Activated naive CD4-positive, alpha-beta T cell treated with anti-CD3 and anti-CD28 coated beads for 36 hours (primary cell): ENCODE measurements at regions not wholly inside any gene's neighbourhood (a gene's known extent, or its start where the extent isn't known, plus 50 kb on each side); places are given as distances from the start of the nearest gene placed in this dataset.

Source experiments
- CTCF ChIA-PET: fragments of 350-600 bp; sonication (Branson Sonifier 250); formaldehyde crosslinking; loops from one replicate; lab custom pipeline; 2021; ENCODE audit warnings: antibody characterized with exemption; lab: Charles Lee
- DNase-seq: peaks from one replicate; pipeline ENCODE4 v3.0.0-alpha.2; 2020
- H3K27ac Mint-ChIP-seq: one replicate; pipeline ENCODE4 v1.8.0; 2021; ENCODE audit warnings: mild to moderate bottlenecking, mixed read lengths
- H3K27me3 Mint-ChIP-seq: one replicate; pipeline ENCODE4 v1.8.0; 2021; ENCODE audit warnings: low read depth, mixed read lengths
- H3K36me3 Mint-ChIP-seq: one replicate; pipeline ENCODE4 v1.8.0; 2021; ENCODE audit warnings: low read depth, mixed read lengths
- H3K4me1 Mint-ChIP-seq: one replicate; pipeline ENCODE4 v1.8.0; 2021; ENCODE audit warnings: low read depth, mixed read lengths
- H3K4me3 Mint-ChIP-seq: one replicate; pipeline ENCODE4 v1.8.0; 2021; ENCODE audit warnings: mild to moderate bottlenecking, moderate library complexity, mixed read lengths
- H3K9me3 Mint-ChIP-seq: one replicate; pipeline ENCODE4 v1.8.0; 2021; ENCODE audit warnings: mixed read lengths
- intact Hi-C: fragments of 100-400 bp; cut with micrococcal nuclease; formaldehyde crosslinking; loops from one replicate; pipeline ENCODE4 v1.15.1; 2023

DNA sequence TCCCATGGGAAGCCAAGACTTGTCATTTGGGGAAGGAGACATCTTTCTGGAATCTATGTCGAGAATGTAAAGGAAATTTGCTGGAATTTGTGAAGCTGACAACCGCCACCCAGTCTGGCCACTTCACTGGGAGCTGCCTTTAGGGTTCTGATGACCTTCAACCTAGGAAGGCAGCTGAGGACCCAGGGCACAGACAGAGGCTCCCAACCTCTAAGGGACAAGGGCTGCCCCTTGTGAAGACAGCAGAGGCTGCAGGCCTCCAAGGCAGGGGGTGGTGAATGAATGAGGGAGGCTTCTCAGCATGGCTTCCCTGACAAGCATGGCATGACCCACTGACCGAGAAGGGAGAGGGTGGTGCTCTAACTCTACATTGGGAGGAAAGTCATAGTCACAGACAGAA lies 128.9 kb upstream of the ASB18 start:
- DNase-seq = no peak
- H3K4me3 Mint-ChIP-seq = no peak overlapping the region
- H3K27me3 Mint-ChIP-seq = no peaks in the 10 kb centered on the region
- H3K36me3 Mint-ChIP-seq = no peaks in the 10 kb centered on the region
- CTCF ChIA-PET = no interaction called here
- intact Hi-C loops = no loop called here
- H3K9me3 Mint-ChIP-seq = no peaks in the 10 kb centered on the region
- H3K4me1 Mint-ChIP-seq = no peaks in the 10 kb centered on the region
- H3K27ac Mint-ChIP-seq = no peak overlapping the region

DNA sequence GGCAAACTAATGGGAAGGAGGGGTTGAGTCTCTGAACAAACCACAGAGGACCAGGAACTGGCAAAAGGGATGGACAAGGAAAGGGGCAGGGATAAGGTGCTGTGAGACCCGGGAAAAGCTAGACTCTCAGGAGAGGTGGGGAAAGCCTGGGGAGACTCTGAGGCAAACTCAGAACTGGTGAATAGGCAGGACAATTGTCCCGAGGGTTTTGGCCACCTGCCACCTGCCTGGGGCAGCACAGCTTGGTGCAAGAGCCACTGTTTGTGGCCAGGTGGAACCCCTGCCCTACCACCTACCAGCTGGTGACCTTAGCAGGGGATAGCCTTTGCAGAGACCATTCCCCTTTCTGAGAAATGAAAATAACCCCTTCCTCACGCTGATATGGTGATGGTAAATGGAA lies 129.4 kb upstream of the ASB18 start:
- H3K4me3 Mint-ChIP-seq = no peak overlapping the region
- no peak for DNase-seq
- H3K27me3 Mint-ChIP-seq = no peaks in the 10 kb centered on the region
- CTCF ChIA-PET = no interaction called here
- intact Hi-C loops = no loop called here
- H3K9me3 Mint-ChIP-seq = no peaks in the 10 kb centered on the region
- no peak overlapping the region for H3K27ac Mint-ChIP-seq
- no peaks in the 10 kb centered on the region for H3K36me3 Mint-ChIP-seq
- H3K4me1 Mint-ChIP-seq = no peaks in the 10 kb centered on the region

DNA sequence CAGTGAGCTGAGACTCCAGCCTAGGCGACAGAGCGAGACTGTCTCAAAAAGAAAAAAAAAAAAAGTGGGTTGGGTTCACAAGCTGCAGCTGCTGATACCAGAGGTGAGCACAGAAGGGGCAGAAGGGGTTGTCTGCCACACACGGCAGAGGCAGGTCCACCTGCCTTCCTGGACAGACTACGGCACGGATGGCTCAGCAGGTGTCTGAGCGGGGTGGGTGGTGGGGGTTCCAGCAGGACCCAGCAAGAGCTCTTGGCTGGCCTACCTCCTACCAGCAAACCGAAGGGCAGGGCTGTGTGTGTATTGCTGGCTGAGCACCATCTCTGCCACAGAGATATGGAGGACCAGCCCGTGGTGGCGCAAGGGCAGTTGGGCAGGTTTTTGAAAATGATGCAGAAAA lies 130.4 kb upstream of the ASB18 start:
- Mint-ChIP-seq H3K4me1 (no peaks in the 10 kb centered on the region), H3K4me3 (no peak overlapping the region), H3K27ac (no peak overlapping the region), H3K9me3 (no peaks in the 10 kb centered on the region), H3K36me3 (no peaks in the 10 kb centered on the region), H3K27me3 (no peaks in the 10 kb centered on the region)
- DNase-seq = no peak
- CTCF ChIA-PET = no interaction called here
- intact Hi-C loops = no loop called here

DNA sequence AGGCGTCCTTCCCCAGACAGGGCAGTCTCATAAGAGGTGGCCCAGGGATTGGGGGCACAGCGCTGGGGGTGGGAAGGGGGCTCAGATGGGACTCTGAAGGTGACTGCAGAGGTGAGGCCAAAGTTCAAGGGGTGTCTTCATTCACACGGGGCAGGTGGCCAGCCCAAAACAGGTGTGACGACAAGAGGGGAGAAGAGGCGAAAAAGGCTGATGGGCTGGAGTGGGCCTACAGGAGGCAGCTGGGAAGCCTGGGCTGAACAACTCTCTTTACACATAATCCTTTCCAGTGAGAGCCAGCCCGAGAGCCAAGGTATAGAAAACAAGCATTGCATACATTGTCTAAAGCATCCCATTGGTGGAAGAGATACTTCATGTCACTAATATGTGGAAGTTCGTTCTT lies 130.9 kb upstream of the ASB18 start:
- CTCF ChIA-PET = no interaction called here
- intact Hi-C loops = no loop called here
- H3K9me3 Mint-ChIP-seq = no peaks in the 10 kb centered on the region
- H3K4me3 Mint-ChIP-seq = no peak overlapping the region
- H3K36me3 Mint-ChIP-seq = no peaks in the 10 kb centered on the region
- H3K27ac Mint-ChIP-seq = no peak overlapping the region
- no peaks in the 10 kb centered on the region for H3K4me1 Mint-ChIP-seq
- DNase-seq = no peak
- no peaks in the 10 kb centered on the region for H3K27me3 Mint-ChIP-seq

DNA sequence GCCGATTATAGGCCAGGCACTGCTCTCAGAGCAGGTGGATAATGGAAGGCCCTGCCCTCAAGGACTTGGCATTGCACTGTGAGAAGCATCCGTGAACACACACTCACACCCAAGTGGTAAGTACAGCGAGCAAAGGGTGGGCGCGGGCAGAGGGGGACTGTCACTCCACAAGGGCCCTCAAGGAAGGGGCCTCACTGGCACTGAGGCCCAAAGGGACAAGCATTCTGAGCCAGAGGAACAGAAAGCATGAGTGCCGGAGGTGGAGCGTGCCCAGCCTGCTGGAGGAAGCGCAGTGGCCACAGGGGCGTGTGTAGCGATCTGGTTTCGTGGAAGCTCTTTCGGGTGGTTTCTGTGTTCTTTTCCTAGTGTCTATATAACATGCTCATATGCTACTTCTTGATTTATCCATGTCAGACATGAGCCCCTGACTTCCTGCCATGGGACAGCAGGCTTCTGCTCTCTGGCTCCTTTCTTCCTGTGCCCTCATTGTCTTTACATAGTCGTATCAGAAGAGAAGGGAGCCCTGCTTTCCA lies 132.7 kb upstream of the ASB18 start:
- Mint-ChIP-seq H3K4me3 (no peak overlapping the region), H3K27me3 (no peaks in the 10 kb centered on the region), H3K4me1 (no peaks in the 10 kb centered on the region), H3K9me3 (no peaks in the 10 kb centered on the region), H3K36me3 (no peaks in the 10 kb centered on the region), H3K27ac (no peak overlapping the region)
- intact Hi-C loops = no loop called here
- CTCF ChIA-PET = no interaction called here
- DNase-seq = no peak

DNA sequence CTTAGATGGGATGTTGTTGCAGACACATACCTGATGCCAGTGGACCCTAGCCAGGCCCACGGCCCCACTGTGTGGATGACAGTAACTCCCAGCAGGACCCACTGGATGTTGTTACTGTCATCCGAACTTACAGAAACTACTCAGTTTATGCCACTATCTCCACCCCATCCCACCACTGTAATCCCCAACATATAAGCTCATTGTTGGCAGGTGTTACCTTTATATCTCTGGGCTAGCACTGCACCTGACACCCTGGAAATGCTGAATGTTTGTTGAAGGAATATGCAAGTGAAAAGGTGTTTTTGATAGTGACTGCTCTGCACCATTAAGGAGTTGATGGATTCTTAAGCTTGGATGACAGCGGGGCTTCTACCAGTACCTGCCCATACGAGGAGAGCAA lies 133.5 kb upstream of the ASB18 start:
- no peaks in the 10 kb centered on the region for H3K36me3 Mint-ChIP-seq
- H3K27me3 Mint-ChIP-seq = no peaks in the 10 kb centered on the region
- intact Hi-C loops = no loop called here
- H3K4me3 Mint-ChIP-seq = no peak overlapping the region
- H3K9me3 Mint-ChIP-seq = no peaks in the 10 kb centered on the region
- DNase-seq = no peak
- no peak overlapping the region for H3K27ac Mint-ChIP-seq
- CTCF ChIA-PET = no interaction called here
- H3K4me1 Mint-ChIP-seq = no peaks in the 10 kb centered on the region

DNA sequence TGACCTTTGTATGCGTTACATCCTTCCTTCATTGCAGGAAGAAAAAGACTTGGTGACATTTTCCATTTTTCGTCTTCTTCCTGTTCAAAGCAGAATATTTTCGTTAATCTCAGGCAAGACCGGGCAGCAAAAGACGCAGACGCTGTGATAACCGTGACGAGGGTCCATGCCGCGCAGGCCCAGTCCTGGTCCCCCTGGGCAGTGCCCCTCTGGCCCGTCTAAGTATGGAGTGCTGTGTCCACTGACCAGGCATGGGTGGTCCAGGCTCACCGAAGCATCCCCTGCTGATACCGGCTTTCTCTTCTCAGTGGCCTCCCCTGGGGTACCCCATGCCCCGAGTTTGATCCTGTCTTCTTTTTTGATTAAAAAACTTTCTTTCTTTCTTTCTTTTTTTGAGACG lies 135.2 kb upstream of the ASB18 start:
- DNase-seq = no peak
- Mint-ChIP-seq H3K36me3 (no peaks in the 10 kb centered on the region), H3K27ac (no peak overlapping the region), H3K27me3 (no peaks in the 10 kb centered on the region), H3K9me3 (no peaks in the 10 kb centered on the region), H3K4me1 (no peaks in the 10 kb centered on the region), H3K4me3 (no peak overlapping the region)
- intact Hi-C loops = no loop called here
- CTCF ChIA-PET = no interaction called here

DNA sequence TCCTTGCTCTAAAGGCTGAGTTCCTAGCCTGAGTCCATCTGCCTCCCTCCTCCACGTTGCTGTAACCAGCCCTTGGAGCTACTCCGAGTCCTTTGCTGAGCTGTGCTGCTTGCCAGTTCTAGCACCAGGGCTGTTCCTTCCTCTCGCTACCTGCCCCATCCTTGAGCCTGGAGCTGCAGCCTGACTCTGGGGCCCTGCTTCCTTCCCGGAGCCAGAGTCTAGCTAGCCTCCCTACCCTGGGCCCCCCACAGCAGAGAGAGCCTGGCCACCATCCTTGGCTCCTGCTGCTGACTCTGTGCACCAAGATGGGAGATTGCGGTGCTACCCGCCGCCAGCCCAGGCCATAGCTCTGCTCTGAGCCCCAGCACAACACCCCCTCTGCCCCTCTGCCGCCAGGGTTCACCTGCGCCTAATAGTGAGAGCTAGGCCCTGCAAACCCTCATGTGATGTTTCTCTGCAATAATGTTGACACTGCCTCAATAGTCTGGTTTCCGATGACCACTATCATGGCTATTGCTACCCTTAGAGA lies 135.9 kb upstream of the ASB18 start:
- intact Hi-C loops = no loop called here
- Mint-ChIP-seq H3K27ac (no peak overlapping the region), H3K27me3 (no peaks in the 10 kb centered on the region), H3K9me3 (no peaks in the 10 kb centered on the region), H3K4me1 (no peaks in the 10 kb centered on the region), H3K4me3 (no peak overlapping the region), H3K36me3 (no peaks in the 10 kb centered on the region)
- CTCF ChIA-PET = no interaction called here
- DNase-seq = no peak

DNA sequence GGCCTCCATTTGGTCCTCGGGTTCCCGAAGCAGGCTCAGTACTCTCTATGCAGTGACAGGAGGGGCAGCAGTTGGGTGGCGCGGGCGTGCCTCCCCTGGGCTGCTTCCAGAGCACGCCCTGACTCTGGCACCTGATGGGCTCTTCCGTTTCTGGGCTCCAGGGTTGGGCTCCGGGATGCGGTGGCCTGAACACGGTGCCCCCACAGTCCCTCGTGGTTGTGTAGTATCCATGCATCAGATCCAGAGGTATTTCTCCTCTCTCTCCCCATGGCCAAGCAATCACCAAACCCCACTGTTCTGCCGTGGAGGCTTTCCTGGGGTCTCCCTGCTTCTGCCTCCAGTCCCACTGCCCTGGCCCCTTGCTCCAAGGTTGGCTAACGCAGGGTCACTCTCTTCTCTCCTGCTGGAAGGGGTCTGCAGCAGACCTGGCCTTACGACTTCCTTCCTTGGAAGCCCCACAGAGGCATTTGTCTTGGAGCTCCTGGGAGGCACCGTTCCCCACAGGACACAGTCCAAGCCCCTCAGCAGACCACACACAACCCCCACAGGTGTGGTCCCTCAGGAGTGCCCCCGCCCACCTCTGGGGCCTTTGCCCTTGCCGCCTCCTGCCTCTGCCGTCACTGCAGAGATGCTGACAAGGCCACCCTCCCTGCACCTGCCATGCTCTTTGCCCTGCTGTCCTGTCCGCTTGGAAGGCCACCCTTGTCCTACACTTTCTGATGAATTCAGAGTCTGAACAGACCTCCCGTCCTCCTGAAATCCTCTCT lies 136.6 kb upstream of the ASB18 start:
- CTCF ChIA-PET = no interaction called here
- no peak for DNase-seq
- intact Hi-C loops = no loop called here
- no peaks in the 10 kb centered on the region for H3K4me1 Mint-ChIP-seq
- H3K4me3 Mint-ChIP-seq = no peak overlapping the region
- no peaks in the 10 kb centered on the region for H3K27me3 Mint-ChIP-seq
- no peak overlapping the region for H3K27ac Mint-ChIP-seq
- no peaks in the 10 kb centered on the region for H3K36me3 Mint-ChIP-seq
- no peaks in the 10 kb centered on the region for H3K9me3 Mint-ChIP-seq

DNA sequence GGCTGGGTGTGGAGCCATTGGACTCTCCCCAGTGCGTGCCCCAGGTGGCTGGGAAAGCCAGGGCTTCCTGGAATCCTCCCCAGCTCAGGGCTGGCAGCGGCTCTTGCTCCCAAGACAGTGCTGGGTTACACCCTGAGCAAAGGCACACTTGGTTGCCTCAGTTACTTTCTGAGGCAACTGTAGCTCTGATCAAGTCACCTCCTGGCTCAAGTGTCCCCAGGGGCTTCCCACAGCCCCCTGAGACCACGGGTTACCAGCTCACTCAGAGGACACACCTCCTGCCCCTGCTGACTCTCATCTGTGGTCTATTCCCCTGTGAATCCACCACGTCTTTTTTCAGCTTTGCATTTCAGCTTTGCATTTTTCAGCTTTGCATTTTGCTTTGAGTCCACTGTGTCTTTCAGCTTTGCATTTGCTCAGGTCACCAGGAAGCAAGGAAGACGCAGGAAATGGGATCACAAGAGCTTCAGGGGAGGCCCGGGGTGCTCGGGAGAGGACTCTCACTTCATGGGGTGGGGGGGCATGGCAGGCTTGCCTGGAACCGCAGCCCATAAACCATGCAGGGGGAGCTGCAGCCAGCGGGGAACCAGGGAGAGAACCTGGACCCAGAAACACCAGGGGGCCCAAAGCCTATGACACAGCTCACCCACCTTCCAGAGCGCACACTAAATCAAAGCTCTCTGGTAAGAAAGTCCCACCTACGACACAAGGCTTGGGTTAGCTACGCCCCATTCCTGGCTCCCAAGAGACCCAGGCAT lies 138.0 kb upstream of the ASB18 start:
- DNase-seq = no peak
- Mint-ChIP-seq H3K4me3 (no peak overlapping the region), H3K27ac (no peak overlapping the region), H3K4me1 (no peaks in the 10 kb centered on the region), H3K9me3 (no peaks in the 10 kb centered on the region), H3K36me3 (no peaks in the 10 kb centered on the region), H3K27me3 (no peaks in the 10 kb centered on the region)
- CTCF ChIA-PET = no interaction called here
- intact Hi-C loops = no loop called here

DNA sequence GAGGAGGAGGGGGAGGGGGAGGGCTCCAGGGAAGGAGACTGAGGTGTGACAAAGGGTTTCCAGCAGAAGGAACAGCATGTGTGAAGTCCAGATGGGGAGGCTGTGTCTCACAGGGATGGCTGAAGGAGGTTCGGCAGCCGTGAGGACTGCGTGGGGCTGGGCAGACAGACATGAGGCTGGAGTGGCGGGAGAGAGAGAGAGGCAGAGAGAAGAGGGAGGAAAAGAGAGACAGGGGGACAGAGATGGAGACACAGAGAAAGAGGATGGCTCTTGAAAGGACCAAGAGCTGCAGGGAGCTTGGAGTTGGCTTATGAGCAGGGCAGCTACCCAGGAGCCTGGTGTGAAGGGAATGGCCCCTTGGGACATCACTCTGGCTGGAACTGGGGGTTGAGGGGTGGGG lies 138.9 kb upstream of the ASB18 start:
- no peak for DNase-seq
- Mint-ChIP-seq H3K4me3 (no peak overlapping the region), H3K9me3 (no peaks in the 10 kb centered on the region), H3K4me1 (no peaks in the 10 kb centered on the region), H3K27ac (no peak overlapping the region), H3K27me3 (no peaks in the 10 kb centered on the region), H3K36me3 (no peaks in the 10 kb centered on the region)
- CTCF ChIA-PET = interaction anchor here (0.7 kb wide), 1 partner anchor 29 kb away, joined by 3 read pairs; no protein-coding TSS in a partner anchor
- intact Hi-C loops = no loop called here

DNA sequence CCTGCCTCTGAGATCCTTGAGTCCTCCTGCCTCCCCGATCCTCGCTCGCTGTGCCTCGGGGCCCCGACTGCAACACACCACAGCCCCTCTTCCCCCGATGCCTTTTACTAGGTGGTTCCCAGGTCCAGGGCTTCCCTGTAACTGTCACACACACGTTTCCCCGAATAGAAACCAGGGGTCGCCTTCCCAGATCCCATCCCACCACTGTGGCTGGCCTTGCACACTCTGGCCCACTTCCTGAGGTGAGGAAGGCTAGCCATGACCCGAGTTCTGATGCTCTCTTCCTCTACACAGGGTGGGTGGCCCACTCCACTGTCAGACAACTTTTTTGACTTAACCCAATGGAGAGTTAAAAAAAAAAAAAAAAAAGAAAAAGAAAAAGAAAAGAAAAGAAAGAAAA lies 139.6 kb upstream of the ASB18 start:
- Mint-ChIP-seq H3K4me1 (no peaks in the 10 kb centered on the region), H3K9me3 (peaks cover 2% of the 10 kb centered on the region), H3K27ac (no peak overlapping the region), H3K27me3 (no peaks in the 10 kb centered on the region), H3K36me3 (no peaks in the 10 kb centered on the region), H3K4me3 (no peak overlapping the region)
- intact Hi-C loops = no loop called here
- CTCF ChIA-PET = interaction anchor here (0.7 kb wide), 2 partner anchors 30 to 673 kb away, joined by 3 to 4 read pairs; no protein-coding TSS in a partner anchor
- DNase-seq = no peak
